CD4-positive, alpha-beta T cell treated with Interleukin-2 at 100 ng/mL for 4 hours (primary cell): ENCODE measurements at regions not wholly inside any gene's neighbourhood (a gene's known extent, or its start where the extent isn't known, plus 50 kb on each side); places are given as distances from the start of the nearest gene placed in this dataset.

Experiments
- DNase-seq: peaks from one replicate; pipeline ENCODE4 v3.0.0-alpha.2; 2020; ENCODE audit warnings: low spot score

- DNase-seq = no peak
Observed at GRCh38 chr6:130557481-130558112, 191.8 kb downstream of the TMEM200A start.

GRCh38 chr6:130558131-130558530, 192.3 kb downstream of the TMEM200A start:
- DNase-seq = no peak

GRCh38 chr6:130559166-130559565, 193.3 kb downstream of the TMEM200A start:
- DNase-seq = no peak

- no peak for DNase-seq
Observed at GRCh38 chr6:130560231-130560630, 194.4 kb downstream of the TMEM200A start.

GRCh38 chr6:130561159-130561558, 195.3 kb downstream of the TMEM200A start:
- DNase-seq = peak; percentile 10

- DNase-seq = no peak
Observed at GRCh38 chr6:130565696-130566095, 199.9 kb downstream of the TMEM200A start.

GRCh38 chr6:130574146-130574545, 208.3 kb downstream of the TMEM200A start:
- no peak for DNase-seq

- DNase-seq = no peak
Observed at GRCh38 chr6:130575557-130575956, 209.7 kb downstream of the TMEM200A start.

GRCh38 chr6:130575971-130576370, 210.2 kb downstream of the TMEM200A start:
- DNase-seq = peak; percentile 71

GRCh38 chr6:130577178-130577919, 211.5 kb downstream of the TMEM200A start:
- DNase-seq = peak; percentile 33

GRCh38 chr6:130578713-130579112, 212.9 kb downstream of the TMEM200A start:
- no peak for DNase-seq

- no peak for DNase-seq
Observed at GRCh38 chr6:130583268-130583667, 217.5 kb downstream of the TMEM200A start.

- DNase-seq = no peak
Observed at GRCh38 chr6:130585587-130585986, 219.8 kb downstream of the TMEM200A start.

- no peak for DNase-seq
Observed at GRCh38 chr6:130587778-130588520, 222.1 kb downstream of the TMEM200A start.

- no peak for DNase-seq
Observed at GRCh38 chr6:130593200-130593599, 227.4 kb downstream of the TMEM200A start.

- DNase-seq = no peak
Observed at GRCh38 chr6:130593948-130594347, 228.1 kb downstream of the TMEM200A start.

- no peak for DNase-seq
Observed at GRCh38 chr6:130598021-130598989, 228.9 kb upstream of the SMLR1 start.

- DNase-seq = no peak
Observed at GRCh38 chr6:130600880-130601341, 226.3 kb upstream of the SMLR1 start.

GRCh38 chr6:130602151-130602770, 224.9 kb upstream of the SMLR1 start:
- DNase-seq = peak; percentile 67

GRCh38 chr6:130603391-130603790, 223.8 kb upstream of the SMLR1 start:
- DNase-seq = no peak

- no peak for DNase-seq
Observed at GRCh38 chr6:130604841-130605399, 222.3 kb upstream of the SMLR1 start.
